Thyroid gland (tissue), 4 donors: ENCODE measurements at regions not wholly inside any gene's neighbourhood (a gene's known extent, or its start where the extent isn't known, plus 50 kb on each side); places are given as distances from the start of the nearest gene placed in this dataset.
A peak's percentile ranks its signal among the peaks of the same experiment; 100 is the strongest.

Experiments used
- DNase-seq, 2 donors: peaks; one replicate each; pipeline ENCODE4 v3.0.0-alpha.2; 2019
- H3K27ac ChIP-seq, 3 donors: fragments of 200-600 bp; sonication (generic); 1 replicate in 2 of 3; 2 replicates in 1 of 3; pipeline ENCODE4 v1.5.1; 2016 to 2019; ENCODE audit warnings: mild to moderate bottlenecking in 1 of 3, moderate library complexity in 1 of 3
- H3K27me3 ChIP-seq: fragments of 200-600 bp; sonication (generic); one replicate; pipeline ENCODE4 v1.5.1; 2019
- H3K36me3 ChIP-seq, 2 donors: fragments of 200-600 bp; sonication (generic); one replicate each; pipeline ENCODE4 v1.5.1; 2016 to 2019
- H3K4me1 ChIP-seq, 2 donors: fragments of 200-600 bp; sonication (generic); one replicate each; pipeline ENCODE4 v1.5.1; 2017 to 2019
- H3K4me3 ChIP-seq, 3 donors: fragments of 200-600 bp; sonication (generic); replicated peaks in 1 of 3; 1 replicate in 2 of 3; 2 replicates in 1 of 3; pipeline ENCODE4 v1.5.1; 2016; ENCODE audit warnings: mild to moderate bottlenecking in 1 of 3
- H3K9me3 ChIP-seq: fragments of 200-600 bp; sonication (generic); one replicate; pipeline ENCODE4 v1.5.1; 2017
- POLR2A ChIP-seq, 2 donors: fragments of 450-650 bp; IDR thresholded peaks; one replicate each; pipeline ENCODE4 v1.6.1; 2017; ENCODE audit warnings: antibody characterized with exemption in 2 of 2, mild to moderate bottlenecking in 2 of 2, moderate library complexity in 1 of 2
- WGBS, 2 donors: methylation state at CpG; one replicate each; pipeline ENCODE4 v1.1.5; 2017; 5-methylcytosine and 5-hydroxymethylcytosine counted together
- intact Hi-C: fragments of 100-400 bp; cut with DNase I; formaldehyde crosslinking; loops from one replicate; pipeline ENCODE4 v1.15.1; 2023
- TF ChIP-seq, protein P1 (sequence below), 6 experiments: fragments of 200-600 bp in 3 of 6; fragments of 450-650 bp in 3 of 6; sonication (generic) in 3 of 6; IDR thresholded peaks; one replicate each; pipeline ENCODE4 v1.5.1; 2016 to 2019; ENCODE audit warnings: antibody characterized with exemption in 6 of 6, mild to moderate bottlenecking in 2 of 6, inconsistent platforms in 1 of 6, moderate library complexity in 1 of 6

DNA sequence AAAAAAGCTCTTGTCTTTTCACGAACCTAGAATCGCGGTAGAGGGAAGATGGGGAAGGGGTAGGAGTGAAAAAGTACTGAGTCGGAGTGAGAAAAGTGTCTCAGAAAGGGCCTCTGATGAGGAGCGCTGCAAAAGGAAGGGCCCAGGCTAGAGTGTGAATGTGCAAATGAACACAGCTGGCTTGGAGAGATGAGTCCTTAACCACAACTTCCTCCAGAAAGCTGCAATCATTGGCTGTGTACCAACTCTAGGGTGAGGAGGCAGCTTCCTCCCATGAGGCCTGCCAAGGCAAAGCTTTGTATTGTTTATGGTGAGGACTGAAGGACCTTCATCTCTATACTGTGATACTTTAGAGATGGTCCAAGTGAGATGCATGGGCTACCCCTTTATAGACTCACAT lies 566.9 kb upstream of the ANO5 start:
- Histone ChIP-seq H3K27ac (no peak overlapping the region), H3K9me3 (no peaks in the 10 kb centered on the region), H3K4me3 (no peak overlapping the region), H3K27me3 (no peaks in the 10 kb centered on the region), H3K4me1 (peaks cover 0 to under 1% of the 10 kb centered on the region in 2 donors), H3K36me3 (no peaks in the 10 kb centered on the region)
- WGBS, 2 donors, result 71 to 79% methylated on average over 5 of the region's 5 CpGs
- TF ChIP-seq, protein P1, sequence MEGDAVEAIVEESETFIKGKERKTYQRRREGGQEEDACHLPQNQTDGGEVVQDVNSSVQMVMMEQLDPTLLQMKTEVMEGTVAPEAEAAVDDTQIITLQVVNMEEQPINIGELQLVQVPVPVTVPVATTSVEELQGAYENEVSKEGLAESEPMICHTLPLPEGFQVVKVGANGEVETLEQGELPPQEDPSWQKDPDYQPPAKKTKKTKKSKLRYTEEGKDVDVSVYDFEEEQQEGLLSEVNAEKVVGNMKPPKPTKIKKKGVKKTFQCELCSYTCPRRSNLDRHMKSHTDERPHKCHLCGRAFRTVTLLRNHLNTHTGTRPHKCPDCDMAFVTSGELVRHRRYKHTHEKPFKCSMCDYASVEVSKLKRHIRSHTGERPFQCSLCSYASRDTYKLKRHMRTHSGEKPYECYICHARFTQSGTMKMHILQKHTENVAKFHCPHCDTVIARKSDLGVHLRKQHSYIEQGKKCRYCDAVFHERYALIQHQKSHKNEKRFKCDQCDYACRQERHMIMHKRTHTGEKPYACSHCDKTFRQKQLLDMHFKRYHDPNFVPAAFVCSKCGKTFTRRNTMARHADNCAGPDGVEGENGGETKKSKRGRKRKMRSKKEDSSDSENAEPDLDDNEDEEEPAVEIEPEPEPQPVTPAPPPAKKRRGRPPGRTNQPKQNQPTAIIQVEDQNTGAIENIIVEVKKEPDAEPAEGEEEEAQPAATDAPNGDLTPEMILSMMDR (IDR thresholded peaks at IDR 0.05), result no peak
- no peak for TF ChIP-seq POLR2A (IDR thresholded peaks at IDR 0.05)
- DNase-seq, result no peak
- intact Hi-C loops, result no loop called here

DNA sequence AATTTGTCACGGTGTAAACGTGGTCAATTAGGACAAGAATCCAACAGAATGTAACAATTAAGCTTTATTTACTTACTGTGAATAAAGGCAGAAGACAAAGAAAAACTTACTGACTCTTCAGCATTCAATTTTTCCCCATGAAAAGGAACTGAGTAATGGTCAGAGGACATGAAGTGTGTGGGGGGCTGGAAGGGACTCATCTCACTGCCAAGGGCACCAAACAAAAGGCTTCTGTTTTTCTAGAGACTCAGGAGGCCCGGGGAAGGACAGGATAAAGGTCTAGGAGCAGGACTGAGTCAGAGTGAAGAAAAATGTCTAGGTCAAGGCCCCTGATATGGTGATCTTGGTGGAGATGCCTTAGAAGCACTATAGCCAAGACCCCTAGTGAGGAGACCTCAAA lies 564.2 kb upstream of the ANO5 start:
- Histone ChIP-seq H3K27ac (no peak overlapping the region), H3K36me3 (no peaks in the 10 kb centered on the region), H3K4me3 (no peak overlapping the region), H3K27me3 (no peaks in the 10 kb centered on the region), H3K4me1 (peaks cover 12 to 15% of the 10 kb centered on the region in 2 donors), H3K9me3 (no peaks in the 10 kb centered on the region)
- intact Hi-C loops, result no loop called here
- 78% methylated on average over 3 of the region's 3 CpGs for WGBS, 2 donors
- TF ChIP-seq POLR2A (IDR thresholded peaks at IDR 0.05), result no peak
- TF ChIP-seq, protein P1 (IDR thresholded peaks at IDR 0.05), result no peak
- DNase-seq, result no peak

DNA sequence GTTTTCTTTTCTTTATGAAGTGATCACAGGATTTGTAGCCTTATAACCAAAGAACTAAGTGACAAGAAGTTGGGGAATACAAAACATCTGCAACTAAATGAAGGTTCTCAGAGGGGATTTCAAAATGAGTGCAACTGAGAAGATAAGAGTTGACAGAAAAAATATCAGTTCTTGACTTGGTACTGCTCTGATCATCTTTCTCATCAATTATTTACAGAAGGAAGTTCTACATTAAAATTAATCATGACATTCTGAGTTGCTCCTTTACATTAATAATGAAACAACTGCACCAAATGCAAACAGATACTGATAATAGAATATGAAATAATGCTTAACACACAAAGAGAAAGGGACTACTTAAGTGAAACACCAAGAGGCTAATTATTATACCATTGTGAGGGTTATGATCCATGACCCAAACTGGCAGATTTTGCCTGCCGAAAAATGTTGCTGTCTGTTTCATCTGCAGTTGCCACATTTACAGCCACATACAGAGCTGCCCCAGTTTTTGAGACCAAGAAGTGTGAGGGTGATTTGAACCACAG lies 561.9 kb upstream of the ANO5 start:
- no peak for TF ChIP-seq POLR2A (IDR thresholded peaks at IDR 0.05)
- TF ChIP-seq, protein P1 (IDR thresholded peaks at IDR 0.05), result no peak
- H3K4me3 ChIP-seq, result no peak overlapping the region
- H3K4me1 ChIP-seq, result peaks cover 12 to 15% of the 10 kb centered on the region in 2 donors
- H3K36me3 ChIP-seq, result no peaks in the 10 kb centered on the region
- H3K9me3 ChIP-seq, result no peaks in the 10 kb centered on the region
- WGBS, 2 donors, result 40 to 44% methylated on average over 1 of the region's 1 CpG
- intact Hi-C loops, result no loop called here
- H3K27me3 ChIP-seq, result no peaks in the 10 kb centered on the region
- DNase-seq, result no peak
- no peak overlapping the region for H3K27ac ChIP-seq

DNA sequence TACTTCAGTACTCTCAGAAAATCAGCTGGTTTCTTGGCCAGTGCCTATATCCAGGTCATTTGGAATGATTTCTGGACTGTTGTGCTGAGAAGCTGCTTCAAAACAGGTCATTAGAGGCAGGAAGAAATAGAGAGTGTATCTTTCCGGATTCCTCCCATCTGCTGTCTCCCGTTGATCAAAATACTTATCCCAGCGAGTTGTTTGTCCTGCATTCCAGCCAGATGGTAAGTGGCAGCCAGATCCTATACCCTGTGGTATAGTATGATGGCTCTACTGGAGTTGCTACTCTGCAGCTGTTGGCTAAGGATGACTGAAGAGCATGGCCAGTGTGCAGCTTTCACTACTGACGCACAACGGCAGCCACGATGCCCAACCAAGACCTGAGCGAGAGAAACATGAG lies 560.9 kb upstream of the ANO5 start:
- Histone ChIP-seq H3K9me3 (no peaks in the 10 kb centered on the region), H3K27me3 (no peaks in the 10 kb centered on the region), H3K27ac (no peak overlapping the region), H3K4me1 (peaks cover 12 to 15% of the 10 kb centered on the region in 2 donors), H3K4me3 (no peak overlapping the region), H3K36me3 (no peaks in the 10 kb centered on the region)
- DNase-seq, result peak in 1 of 2 donors; percentile 9
- intact Hi-C loops, result no loop called here
- 48 to 49% methylated on average over 7 of the region's 7 CpGs for WGBS, 2 donors
- TF ChIP-seq, protein P1 (IDR thresholded peaks at IDR 0.05), result no peak
- no peak for TF ChIP-seq POLR2A (IDR thresholded peaks at IDR 0.05)

DNA sequence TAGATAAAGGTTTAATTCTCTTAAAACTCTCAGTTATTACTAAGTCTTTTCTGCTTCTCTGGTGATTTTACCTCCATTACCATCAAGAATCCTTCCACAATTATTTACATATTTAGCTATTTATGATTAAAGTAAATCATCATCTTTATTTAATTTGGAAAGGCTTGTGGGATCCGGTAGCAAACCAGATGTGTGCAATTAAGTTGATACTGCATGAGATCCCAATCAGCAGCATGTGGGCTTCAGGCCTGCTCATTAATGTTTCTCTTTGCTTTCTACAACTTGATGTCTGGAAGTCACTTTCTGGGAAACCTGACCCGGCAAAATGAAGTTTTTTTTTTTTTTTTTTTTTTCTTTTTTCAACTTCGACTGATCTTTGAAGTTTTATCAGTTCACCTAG lies 558.4 kb upstream of the ANO5 start:
- no peak overlapping the region for H3K4me3 ChIP-seq
- peaks cover 12 to 15% of the 10 kb centered on the region in 2 donors for H3K4me1 ChIP-seq
- no peak overlapping the region for H3K27ac ChIP-seq
- no peaks in the 10 kb centered on the region for H3K36me3 ChIP-seq
- 78 to 80% methylated on average over 3 of the region's 3 CpGs for WGBS, 2 donors
- no peaks in the 10 kb centered on the region for H3K9me3 ChIP-seq
- DNase-seq, result no peak
- TF ChIP-seq POLR2A (IDR thresholded peaks at IDR 0.05), result no peak
- TF ChIP-seq, protein P1 (IDR thresholded peaks at IDR 0.05), result no peak
- intact Hi-C loops, result no loop called here
- H3K27me3 ChIP-seq, result no peaks in the 10 kb centered on the region
